Testis (tissue), 2 donors: ENCODE measurements at regions not wholly inside any gene's neighbourhood (a gene's known extent, or its start where the extent isn't known, plus 50 kb on each side); places are given as distances from the start of the nearest gene placed in this dataset.

Experiments
- DNase-seq: peaks from one replicate; pipeline ENCODE4 v3.0.0-alpha.2; 2019
- H3K27ac ChIP-seq, 2 donors: fragments of 200-600 bp; sonication (generic); one replicate each; pipeline ENCODE4 v1.5.1; 2019
- H3K27me3 ChIP-seq: fragments of 200-600 bp; sonication (generic); one replicate; pipeline ENCODE4 v1.5.1; 2019
- H3K36me3 ChIP-seq: fragments of 200-600 bp; sonication (generic); one replicate; pipeline ENCODE4 v1.5.1; 2017; ENCODE audit warnings: low read depth; ENCODE audit errors: missing control alignments
- H3K4me1 ChIP-seq: fragments of 200-600 bp; sonication (generic); one replicate; pipeline ENCODE4 v1.5.1; 2019
- H3K4me3 ChIP-seq, 2 donors: fragments of 200-600 bp; sonication (generic); one replicate each; pipeline ENCODE4 v1.5.1; 2017 to 2019
- H3K9me3 ChIP-seq: fragments of 200-600 bp; sonication (generic); one replicate; pipeline ENCODE4 v1.5.1; 2017
- POLR2A ChIP-seq: fragments of 450-650 bp; IDR thresholded peaks from one replicate; pipeline ENCODE4 v1.6.1; 2017; ENCODE audit warnings: antibody characterized with exemption, mild to moderate bottlenecking, moderate library complexity
- WGBS, 2 donors: methylation state at CpG; one replicate each; pipeline ENCODE4 v1.1.5; 2018; 5-methylcytosine and 5-hydroxymethylcytosine counted together
- intact Hi-C: fragments of 100-400 bp; cut with DNase I; formaldehyde crosslinking; loops from one replicate; pipeline ENCODE4 v1.15.1; 2023; ENCODE audit warnings: low total_unique reads
- TF ChIP-seq, protein P1 (sequence below), 3 experiments: fragments of 450-650 bp in 2 of 3; fragments of 200-600 bp in 1 of 3; sonication (generic) in 1 of 3; IDR thresholded peaks; one replicate each; pipeline ENCODE4 v1.5.1; 2016 to 2019; ENCODE audit warnings: antibody characterized with exemption in 3 of 3, mild to moderate bottlenecking in 2 of 3, moderate library complexity in 1 of 3

DNA sequence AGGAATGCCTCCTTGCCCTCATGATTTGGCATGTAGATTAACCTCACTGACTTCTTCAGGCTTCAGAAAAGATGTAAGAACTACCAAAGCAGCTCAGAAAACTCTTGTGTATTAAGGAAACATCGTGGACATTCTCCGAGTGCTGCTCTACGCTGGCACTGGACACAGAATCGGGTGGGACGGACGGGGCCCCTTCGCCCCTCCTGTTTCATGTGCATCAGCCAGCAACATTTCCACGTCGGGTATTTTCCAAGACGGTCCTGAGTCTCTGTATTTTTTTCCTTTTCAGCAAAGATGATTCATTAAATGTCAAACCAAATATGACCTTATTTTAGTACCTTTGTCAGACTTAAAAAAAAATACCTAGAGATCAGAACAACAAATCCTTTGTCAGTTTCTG lies 583.6 kb downstream of the CCDC171 start:
- Histone ChIP-seq H3K27ac (no peak overlapping the region), H3K9me3 (no peaks in the 10 kb centered on the region), H3K4me1 (no peaks in the 10 kb centered on the region), H3K36me3 (no peaks in the 10 kb centered on the region), H3K27me3 (no peaks in the 10 kb centered on the region), H3K4me3 (no peak overlapping the region)
- WGBS, 2 donors: 81 to 92% methylated on average over 10 of the region's 10 CpGs
- no peak for DNase-seq
- TF ChIP-seq, protein P1, sequence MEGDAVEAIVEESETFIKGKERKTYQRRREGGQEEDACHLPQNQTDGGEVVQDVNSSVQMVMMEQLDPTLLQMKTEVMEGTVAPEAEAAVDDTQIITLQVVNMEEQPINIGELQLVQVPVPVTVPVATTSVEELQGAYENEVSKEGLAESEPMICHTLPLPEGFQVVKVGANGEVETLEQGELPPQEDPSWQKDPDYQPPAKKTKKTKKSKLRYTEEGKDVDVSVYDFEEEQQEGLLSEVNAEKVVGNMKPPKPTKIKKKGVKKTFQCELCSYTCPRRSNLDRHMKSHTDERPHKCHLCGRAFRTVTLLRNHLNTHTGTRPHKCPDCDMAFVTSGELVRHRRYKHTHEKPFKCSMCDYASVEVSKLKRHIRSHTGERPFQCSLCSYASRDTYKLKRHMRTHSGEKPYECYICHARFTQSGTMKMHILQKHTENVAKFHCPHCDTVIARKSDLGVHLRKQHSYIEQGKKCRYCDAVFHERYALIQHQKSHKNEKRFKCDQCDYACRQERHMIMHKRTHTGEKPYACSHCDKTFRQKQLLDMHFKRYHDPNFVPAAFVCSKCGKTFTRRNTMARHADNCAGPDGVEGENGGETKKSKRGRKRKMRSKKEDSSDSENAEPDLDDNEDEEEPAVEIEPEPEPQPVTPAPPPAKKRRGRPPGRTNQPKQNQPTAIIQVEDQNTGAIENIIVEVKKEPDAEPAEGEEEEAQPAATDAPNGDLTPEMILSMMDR (IDR thresholded peaks at IDR 0.05): no peak
- TF ChIP-seq POLR2A: no peak
- intact Hi-C loops: no loop called here

DNA sequence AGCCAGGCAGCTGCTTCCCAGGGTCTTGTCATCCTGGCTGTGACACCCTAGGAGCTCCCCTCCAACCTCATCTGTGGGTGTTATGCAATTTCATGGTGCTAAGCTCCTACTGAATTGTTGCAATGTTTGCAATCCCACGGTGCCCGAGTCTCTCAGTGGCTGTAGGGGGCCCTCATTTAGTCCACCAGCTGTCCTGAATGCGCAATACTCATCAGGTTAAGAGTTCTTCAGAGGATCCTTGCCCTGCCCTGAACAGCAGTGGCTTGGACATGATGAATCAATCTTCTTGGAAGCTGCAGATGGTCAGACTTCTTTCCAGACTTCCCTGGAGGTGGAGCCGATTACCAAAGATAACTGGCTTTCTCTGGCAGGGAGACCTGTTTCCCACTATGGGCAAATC lies 584.1 kb downstream of the CCDC171 start:
- H3K4me3 ChIP-seq: no peak overlapping the region
- H3K27me3 ChIP-seq: no peaks in the 10 kb centered on the region
- TF ChIP-seq, protein P1 (IDR thresholded peaks at IDR 0.05): no peak
- no peak for TF ChIP-seq POLR2A
- no peaks in the 10 kb centered on the region for H3K36me3 ChIP-seq
- H3K27ac ChIP-seq: no peak overlapping the region
- H3K4me1 ChIP-seq: no peaks in the 10 kb centered on the region
- 67 to 81% methylated on average over 4 of the region's 4 CpGs for WGBS, 2 donors
- intact Hi-C loops: no loop called here
- no peak for DNase-seq
- H3K9me3 ChIP-seq: no peaks in the 10 kb centered on the region

DNA sequence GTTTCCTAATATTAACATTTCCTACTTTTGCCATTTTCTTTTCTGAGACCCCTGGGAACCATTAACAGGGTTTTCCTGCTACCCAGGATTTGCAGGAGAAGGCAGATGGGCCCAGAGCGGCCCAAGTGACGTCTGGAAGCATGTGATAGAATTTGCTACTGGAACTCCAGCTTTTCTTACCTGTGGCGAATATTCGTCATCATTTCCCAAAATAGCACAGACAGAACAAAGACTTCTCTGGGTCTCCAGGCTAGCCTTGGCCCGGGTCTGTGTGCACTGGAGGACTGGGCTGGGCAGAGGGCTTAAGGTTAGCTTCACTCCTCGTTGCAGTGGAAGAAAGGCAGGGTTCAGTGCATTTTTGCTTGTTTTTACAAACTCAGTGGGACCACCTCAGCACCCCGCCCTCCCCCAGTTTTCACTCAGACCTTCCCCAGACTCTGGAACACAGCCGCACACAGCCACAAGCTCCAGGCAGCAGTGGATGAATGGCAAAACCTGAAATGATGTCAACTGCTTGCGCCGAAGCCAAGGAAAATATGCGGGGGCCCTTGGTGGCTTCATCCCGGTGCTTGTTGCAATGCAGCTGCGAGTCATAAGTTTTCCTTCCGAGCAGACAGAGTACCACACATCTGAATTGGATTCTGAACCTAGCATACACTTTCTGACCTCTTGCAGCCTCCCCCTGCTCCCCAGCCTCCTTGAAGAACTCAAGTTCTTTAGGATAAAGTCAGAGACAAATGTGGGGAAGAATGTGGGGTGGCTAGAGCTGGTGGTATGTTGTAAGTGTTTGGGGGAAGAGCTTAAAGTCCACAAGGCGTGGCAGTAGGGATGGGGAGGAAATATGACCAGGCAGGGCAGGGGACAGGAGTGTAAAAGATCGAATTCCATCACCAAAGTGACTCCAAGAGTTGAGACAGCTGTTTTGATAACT lies 586.0 kb downstream of the CCDC171 start:
- Histone ChIP-seq H3K9me3 (no peaks in the 10 kb centered on the region), H3K27me3 (no peaks in the 10 kb centered on the region), H3K4me3 (no peak overlapping the region), H3K36me3 (no peaks in the 10 kb centered on the region), H3K4me1 (no peaks in the 10 kb centered on the region), H3K27ac (no peak overlapping the region)
- intact Hi-C loops: no loop called here
- DNase-seq: no peak
- no peak for TF ChIP-seq POLR2A
- TF ChIP-seq, protein P1 (IDR thresholded peaks at IDR 0.05): no peak
- WGBS, 2 donors: 71 to 83% methylated on average over 16 of the region's 16 CpGs

DNA sequence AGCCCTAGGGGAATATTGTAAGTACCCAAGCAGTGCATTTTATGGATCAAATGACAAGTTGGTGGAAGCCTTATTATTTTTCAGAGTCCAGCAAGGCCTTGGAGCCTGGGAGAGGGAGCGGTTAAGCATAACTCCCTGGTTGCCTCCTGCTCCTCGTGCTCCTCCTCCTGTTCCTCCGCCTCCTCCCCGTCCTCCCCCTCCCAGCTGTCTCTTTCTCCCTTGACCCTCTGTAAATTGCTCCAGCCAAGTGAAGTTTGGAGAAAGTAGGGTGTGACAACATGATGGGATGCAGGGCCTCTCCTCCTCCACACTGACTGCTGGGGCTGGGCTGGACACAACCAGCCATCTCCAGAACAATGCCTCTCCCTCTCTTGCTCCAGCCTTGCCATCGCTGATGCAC lies 586.9 kb downstream of the CCDC171 start:
- Histone ChIP-seq H3K4me1 (no peaks in the 10 kb centered on the region), H3K36me3 (no peaks in the 10 kb centered on the region), H3K4me3 (no peak overlapping the region), H3K27me3 (no peaks in the 10 kb centered on the region), H3K9me3 (no peaks in the 10 kb centered on the region), H3K27ac (no peak overlapping the region)
- DNase-seq: no peak
- 65 to 70% methylated on average over 5 of the region's 5 CpGs for WGBS, 2 donors
- TF ChIP-seq, protein P1 (IDR thresholded peaks at IDR 0.05): no peak
- no peak for TF ChIP-seq POLR2A
- intact Hi-C loops: no loop called here

DNA sequence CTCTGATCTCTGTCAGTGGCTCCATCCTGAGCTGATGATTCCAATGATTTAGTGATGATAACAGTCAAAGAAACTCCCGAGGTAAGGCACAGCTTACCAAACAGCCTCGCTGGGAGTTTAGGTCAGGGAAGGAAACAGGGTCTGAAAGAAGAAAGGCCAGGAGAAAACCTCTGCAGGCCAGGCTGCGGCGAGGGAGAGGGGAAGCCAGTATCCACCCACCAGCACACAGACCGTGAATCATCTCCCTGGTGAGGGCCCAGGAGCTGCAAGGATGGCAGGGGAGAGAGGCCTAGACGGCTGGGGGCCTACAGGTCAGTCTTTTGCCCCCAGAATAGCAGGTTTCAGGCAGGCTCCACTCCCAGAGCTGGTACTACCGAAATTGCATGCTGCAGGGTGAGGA lies 590.5 kb downstream of the CCDC171 start:
- Histone ChIP-seq H3K27ac (no peak overlapping the region), H3K4me3 (no peak overlapping the region), H3K4me1 (no peaks in the 10 kb centered on the region), H3K36me3 (no peaks in the 10 kb centered on the region), H3K9me3 (no peaks in the 10 kb centered on the region), H3K27me3 (no peaks in the 10 kb centered on the region)
- intact Hi-C loops: no loop called here
- no peak for DNase-seq
- TF ChIP-seq, protein P1 (IDR thresholded peaks at IDR 0.05): no peak
- no peak for TF ChIP-seq POLR2A
- 68 to 75% methylated on average over 7 of the region's 7 CpGs for WGBS, 2 donors
